ENCODE measurements at regions not wholly inside any gene's neighbourhood (a gene's known extent, or its start where the extent isn't known, plus 50 kb on each side); places are given as distances from the start of the nearest gene placed in this dataset.

- DNase-seq, result no peak
Observed at GRCh38 chr4:145231906-145232700, 51.7 kb upstream of the OTUD4 start.

GRCh38 chr4:145230726-145231125 lies 50.3 kb upstream of the OTUD4 start:
- DNase-seq, result no peak
